ENCODE measurements at regions not wholly inside any gene's neighbourhood (a gene's known extent, or its start where the extent isn't known, plus 50 kb on each side); places are given as distances from the start of the nearest gene placed in this dataset.

GRCh38 chr9:88757406-88758010 is 222.5 kb downstream of the NXNL2 start:
- WGBS (ENCODE audit: low lambda C conversion rate), result 45% methylated on average over 9 of the region's 9 CpGs
- CTCF ChIA-PET (ENCODE audit: low intra/inter-chr PET ratio, low total read pairs), result no interaction called here
- Histone ChIP-seq H3K4me2 (ENCODE audit: low read depth, low read length) (no peak overlapping the region), H2AFZ (ENCODE audit: low read length) (no peak overlapping the region), H3K9ac (ENCODE audit: insufficient read depth, low read depth, low read length) (no peak overlapping the region), H4K20me1 (ENCODE audit: insufficient read depth, low read length) (no peaks in the 10 kb centered on the region), H3K36me3 (replicated peaks in 1 of 2; ENCODE audit: control insufficient read depth in 1 of 2, insufficient read depth in 2 of 2, low read length in 2 of 2) (no peaks in the 10 kb centered on the region), H3K27me3 (ENCODE audit: control insufficient read depth in 1 of 2, insufficient read depth in 2 of 2, low read length in 2 of 2) (0 out of 5 replicates have a peak, but pooled peaks cover 1 to 3% of the 10 kb centered on the region in 2 experiments), H3K4me3 (replicated peaks in 1 of 3; ENCODE audit: insufficient read depth in 1 of 3, low read depth in 2 of 3, low read length in 3 of 3) (no peak overlapping the region), H3K79me2 (ENCODE audit: insufficient read depth, low read length) (no peaks in the 10 kb centered on the region), H3K4me1 (ENCODE audit: insufficient read depth, low read length) (no peaks in the 10 kb centered on the region), H3K9me3 (ENCODE audit: low read length) (no peaks in the 10 kb centered on the region), H3K27ac (ENCODE audit: extremely low read length, insufficient read depth, low read length) (no peak overlapping the region)
- intact Hi-C loops (cut with micrococcal nuclease; ENCODE audit: unreplicated experiment), result no loop called here
- DNase-seq (ENCODE audit: low spot score) (no peak), ATAC-seq (no peak), FAIRE-seq (no peak)
- in situ Hi-C loops (cut with HindIII; ENCODE audit: extremely low pct_ligation_motif_present, low pct_unique_long_range_greater_than_20kb), result no loop called here
- POLR2A ChIA-PET, result no interaction called here
- BruUV-seq (replicated peaks), result no TSS peak
- TF ChIP-seq GABPB1 (CRISPR knock-in tag; IDR thresholded peaks at IDR 0.05), result no peak
- TF ChIP-seq HIVEP1 (CRISPR knock-in tag; IDR thresholded peaks at IDR 0.05), result no peak
- no peak for TF ChIP-seq GATAD1 (CRISPR knock-in tag; IDR thresholded peaks at IDR 0.05)
- no peak for TF ChIP-seq GTF3A (CRISPR knock-in tag; conservative IDR thresholded peaks at IDR 0.05)
- TF ChIP-seq DNMT3B (CRISPR knock-in tag; conservative IDR thresholded peaks at IDR 0.05), result no peak
- TF ChIP-seq ZNF552 (CRISPR knock-in tag; IDR thresholded peaks at IDR 0.05; ENCODE audit: borderline replicate concordance), result no peak
- TF ChIP-seq ZNF775 (CRISPR knock-in tag; IDR thresholded peaks at IDR 0.05; ENCODE audit: borderline replicate concordance), result no peak
- TF ChIP-seq FOXJ3 (CRISPR knock-in tag; IDR thresholded peaks at IDR 0.05; ENCODE audit: borderline replicate concordance), result no peak
- no peak for TF ChIP-seq TBP (CRISPR knock-in tag; IDR thresholded peaks at IDR 0.05)
- no peak for TF ChIP-seq ZNF841 (CRISPR knock-in tag; IDR thresholded peaks at IDR 0.05; ENCODE audit: borderline replicate concordance)
- no peak for TF ChIP-seq SALL1 (CRISPR knock-in tag; IDR thresholded peaks at IDR 0.05)
- TF ChIP-seq, protein P1, sequence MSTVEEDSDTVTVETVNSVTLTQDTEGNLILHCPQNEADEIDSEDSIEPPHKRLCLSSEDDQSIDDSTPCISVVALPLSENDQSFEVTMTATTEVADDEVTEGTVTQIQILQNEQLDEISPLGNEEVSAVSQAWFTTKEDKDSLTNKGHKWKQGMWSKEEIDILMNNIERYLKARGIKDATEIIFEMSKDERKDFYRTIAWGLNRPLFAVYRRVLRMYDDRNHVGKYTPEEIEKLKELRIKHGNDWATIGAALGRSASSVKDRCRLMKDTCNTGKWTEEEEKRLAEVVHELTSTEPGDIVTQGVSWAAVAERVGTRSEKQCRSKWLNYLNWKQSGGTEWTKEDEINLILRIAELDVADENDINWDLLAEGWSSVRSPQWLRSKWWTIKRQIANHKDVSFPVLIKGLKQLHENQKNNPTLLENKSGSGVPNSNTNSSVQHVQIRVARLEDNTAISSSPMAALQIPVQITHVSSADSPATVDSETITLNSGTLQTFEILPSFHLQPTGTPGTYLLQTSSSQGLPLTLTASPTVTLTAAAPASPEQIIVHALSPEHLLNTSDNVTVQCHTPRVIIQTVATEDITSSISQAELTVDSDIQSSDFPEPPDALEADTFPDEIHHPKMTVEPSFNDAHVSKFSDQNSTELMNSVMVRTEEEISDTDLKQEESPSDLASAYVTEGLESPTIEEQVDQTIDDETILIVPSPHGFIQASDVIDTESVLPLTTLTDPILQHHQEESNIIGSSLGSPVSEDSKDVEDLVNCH (CRISPR knock-in tag; IDR thresholded peaks at IDR 0.05), result no peak
- no peak for TF ChIP-seq ZNF318 (CRISPR knock-in tag; IDR thresholded peaks at IDR 0.05)
- TF ChIP-seq POLR2G (IDR thresholded peaks at IDR 0.05; ENCODE audit: low read depth, low read length), result no peak
- no peak for TF ChIP-seq SNAPC5 (CRISPR knock-in tag; IDR thresholded peaks at IDR 0.05; ENCODE audit: borderline replicate concordance)
- TF ChIP-seq MAFF (IDR thresholded peaks at IDR 0.05; ENCODE audit: low read depth, low read length), result no peak
